HUES6 (cell line): ENCODE measurements at regions not wholly inside any gene's neighbourhood (a gene's known extent, or its start where the extent isn't known, plus 50 kb on each side); places are given as distances from the start of the nearest gene placed in this dataset.

ENCODE experiments used
- H3K27ac ChIP-seq: 2 replicates; pipeline ENCODE4 v1.7.0; 2013; ENCODE audit warnings: low read depth, mild to moderate bottlenecking, low read length, inconsistent platforms
- H3K27me3 ChIP-seq: 2 replicates; pipeline ENCODE4 v1.6.1; 2013; ENCODE audit warnings: low read length; ENCODE audit not compliant: control insufficient read depth, insufficient read depth
- H3K36me3 ChIP-seq: 2 replicates; pipeline ENCODE4 v1.6.1; 2013; ENCODE audit warnings: low read length; ENCODE audit not compliant: control insufficient read depth, insufficient read depth
- H3K4me1 ChIP-seq: 2 replicates; pipeline ENCODE4 v1.6.1; 2013; ENCODE audit warnings: low read length; ENCODE audit not compliant: control insufficient read depth, insufficient read depth
- H3K4me3 ChIP-seq: 2 replicates; pipeline ENCODE4 v1.5.1; 2013; ENCODE audit warnings: low read depth, low read length
- H3K9ac ChIP-seq: one replicate; pipeline ENCODE4 v1.6.1; 2013; ENCODE audit warnings: mild to moderate bottlenecking, low read length
- H3K9me3 ChIP-seq: 2 replicates; pipeline ENCODE4 v1.6.1; 2013; ENCODE audit warnings: low read depth, low read length; ENCODE audit not compliant: control insufficient read depth, insufficient read depth

- peaks cover 10% of the 10 kb centered on the region; the same call in 1 of the 2 replicates for H3K9me3 ChIP-seq
- H3K4me1 ChIP-seq: no peaks in the 10 kb centered on the region
- no peaks in the 10 kb centered on the region for H3K36me3 ChIP-seq
- H3K9ac ChIP-seq: no peak overlapping the region
- H3K27me3 ChIP-seq: 0 out of 2 replicates have a peak, but pooled peaks cover 2% of the 10 kb centered on the region
- no peak overlapping the region for H3K27ac ChIP-seq
- H3K4me3 ChIP-seq: no peak overlapping the region
Observed at GRCh38 chr14:23800811-23801210, 152.8 kb upstream of the DHRS4 start.

- Histone ChIP-seq H3K4me1 (no peaks in the 10 kb centered on the region), H3K9me3 (peaks cover 10% of the 10 kb centered on the region; the same call in 1 of the 2 replicates), H3K36me3 (no peaks in the 10 kb centered on the region), H3K4me3 (no peak overlapping the region), H3K9ac (no peak overlapping the region), H3K27me3 (0 out of 2 replicates have a peak, but pooled peaks cover 2% of the 10 kb centered on the region), H3K27ac (no peak overlapping the region)
Observed at GRCh38 chr14:23801766-23802165, 151.8 kb upstream of the DHRS4 start.

GRCh38 chr14:23804817-23805216, 148.8 kb upstream of the DHRS4 start:
- Histone ChIP-seq H3K27ac (no peak overlapping the region), H3K9me3 (peaks cover 10% of the 10 kb centered on the region; the same call in 1 of the 2 replicates), H3K27me3 (0 out of 2 replicates have a peak, but pooled peaks cover 2% of the 10 kb centered on the region), H3K9ac (no peak overlapping the region), H3K36me3 (no peaks in the 10 kb centered on the region), H3K4me3 (no peak overlapping the region), H3K4me1 (no peaks in the 10 kb centered on the region)

- Histone ChIP-seq H3K27ac (no peak overlapping the region), H3K36me3 (no peaks in the 10 kb centered on the region), H3K9ac (no peak overlapping the region), H3K4me3 (no peak overlapping the region), H3K4me1 (no peaks in the 10 kb centered on the region), H3K27me3 (no peaks in the 10 kb centered on the region), H3K9me3 (peaks cover 10% of the 10 kb centered on the region; the same call in 1 of the 2 replicates)
Observed at GRCh38 chr14:23805761-23806160, 147.8 kb upstream of the DHRS4 start.

GRCh38 chr14:23814527-23815256, 138.9 kb upstream of the DHRS4 start:
- no peak overlapping the region for H3K4me3 ChIP-seq
- H3K27ac ChIP-seq: no peak overlapping the region

GRCh38 chr14:23816371-23816770, 137.2 kb upstream of the DHRS4 start:
- Histone ChIP-seq H3K9ac (no peak overlapping the region), H3K4me3 (no peak overlapping the region), H3K27me3 (no peaks in the 10 kb centered on the region), H3K27ac (no peak overlapping the region), H3K4me1 (no peaks in the 10 kb centered on the region), H3K36me3 (no peaks in the 10 kb centered on the region), H3K9me3 (peaks cover 3% of the 10 kb centered on the region)

More at GRCh38 chr14:23814527-23815256, 138.9 kb upstream of the DHRS4 start:
- no peak overlapping the region for H3K9ac ChIP-seq
- H3K27me3 ChIP-seq: no peaks in the 10 kb centered on the region
- no peaks in the 10 kb centered on the region for H3K4me1 ChIP-seq
- peaks cover 3% of the 10 kb centered on the region for H3K9me3 ChIP-seq
- H3K36me3 ChIP-seq: no peaks in the 10 kb centered on the region

- Histone ChIP-seq H3K27ac (no peak overlapping the region), H3K4me3 (no peak overlapping the region), H3K9me3 (peaks cover 3% of the 10 kb centered on the region), H3K4me1 (no peaks in the 10 kb centered on the region), H3K36me3 (no peaks in the 10 kb centered on the region), H3K9ac (no peak overlapping the region), H3K27me3 (no peaks in the 10 kb centered on the region)
Observed at GRCh38 chr14:23817164-23817767, 136.3 kb upstream of the DHRS4 start.

GRCh38 chr14:23827100-23827892, 126.3 kb upstream of the DHRS4 start:
- Histone ChIP-seq H3K4me3 (no peak overlapping the region), H3K27me3 (no peaks in the 10 kb centered on the region), H3K27ac (no peak overlapping the region), H3K9me3 (no peaks in the 10 kb centered on the region), H3K36me3 (no peaks in the 10 kb centered on the region), H3K4me1 (no peaks in the 10 kb centered on the region), H3K9ac (no peak overlapping the region)

GRCh38 chr14:23828001-23828400, 125.6 kb upstream of the DHRS4 start:
- H3K4me1 ChIP-seq: no peaks in the 10 kb centered on the region
- no peaks in the 10 kb centered on the region for H3K36me3 ChIP-seq
- H3K27me3 ChIP-seq: no peaks in the 10 kb centered on the region
- no peak overlapping the region for H3K4me3 ChIP-seq
- H3K9ac ChIP-seq: no peak overlapping the region
- no peaks in the 10 kb centered on the region for H3K9me3 ChIP-seq
- no peak overlapping the region for H3K27ac ChIP-seq

- no peaks in the 10 kb centered on the region for H3K9me3 ChIP-seq
- H3K4me3 ChIP-seq: no peak overlapping the region
- H3K27ac ChIP-seq: no peak overlapping the region
- no peak overlapping the region for H3K9ac ChIP-seq
- H3K4me1 ChIP-seq: no peaks in the 10 kb centered on the region
- H3K36me3 ChIP-seq: no peaks in the 10 kb centered on the region
- no peaks in the 10 kb centered on the region for H3K27me3 ChIP-seq
Observed at GRCh38 chr14:23828616-23829015, 125.0 kb upstream of the DHRS4 start.
